Tibial nerve (tissue), 4 donors: ENCODE measurements at regions not wholly inside any gene's neighbourhood (a gene's known extent, or its start where the extent isn't known, plus 50 kb on each side); places are given as distances from the start of the nearest gene placed in this dataset.

Experiments used
- EP300 ChIP-seq, 2 donors: sonication (generic); formaldehyde crosslinking; IDR thresholded peaks; one replicate each; pipeline ENCODE4 v1.6.1; 2017; ENCODE audit warnings: antibody characterized with exemption in 2 of 2, mild to moderate bottlenecking in 1 of 2
- POLR2A ChIP-seq, 2 donors: fragments of 450-650 bp; IDR thresholded peaks; one replicate each; pipeline ENCODE4 v1.6.1; 2017; ENCODE audit warnings: antibody characterized with exemption in 2 of 2, mild to moderate bottlenecking in 2 of 2, moderate library complexity in 2 of 2
- TF ChIP-seq, protein P1 (sequence below), 5 experiments: fragments of 200-600 bp in 3 of 5; fragments of 450-650 bp in 2 of 5; sonication (generic) in 3 of 5; IDR thresholded peaks; one replicate each; pipeline ENCODE4 v1.5.1; 2016 to 2019; ENCODE audit warnings: antibody characterized with exemption in 5 of 5, mild to moderate bottlenecking in 3 of 5, moderate library complexity in 2 of 5

DNA sequence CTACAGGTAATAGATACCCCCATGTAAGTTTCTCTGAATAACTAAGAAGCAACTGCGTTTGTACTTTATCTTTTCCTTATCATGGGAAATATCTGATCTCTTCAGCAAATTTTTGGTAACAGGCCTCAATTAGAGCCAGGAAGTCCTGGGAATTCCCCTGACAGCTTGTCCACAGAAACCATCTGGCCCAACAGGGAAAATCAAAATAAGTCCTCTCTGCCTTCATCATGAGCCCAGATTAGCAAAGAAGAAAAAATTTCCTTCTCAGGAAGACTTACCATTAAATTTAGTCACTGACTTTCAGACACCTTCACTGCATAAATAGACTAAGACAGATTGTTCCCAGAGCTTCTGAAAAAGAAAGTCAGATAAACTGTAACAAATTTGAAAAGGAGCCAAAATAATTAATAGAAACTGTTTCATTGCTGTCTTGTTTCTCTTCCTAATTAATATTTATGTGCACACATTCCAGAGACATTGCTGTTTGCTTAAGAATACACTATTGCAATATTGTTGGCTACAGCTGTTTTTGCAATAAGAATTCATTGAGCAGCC is 278.1 kb upstream of the FAT3 start:
- TF ChIP-seq, protein P1, sequence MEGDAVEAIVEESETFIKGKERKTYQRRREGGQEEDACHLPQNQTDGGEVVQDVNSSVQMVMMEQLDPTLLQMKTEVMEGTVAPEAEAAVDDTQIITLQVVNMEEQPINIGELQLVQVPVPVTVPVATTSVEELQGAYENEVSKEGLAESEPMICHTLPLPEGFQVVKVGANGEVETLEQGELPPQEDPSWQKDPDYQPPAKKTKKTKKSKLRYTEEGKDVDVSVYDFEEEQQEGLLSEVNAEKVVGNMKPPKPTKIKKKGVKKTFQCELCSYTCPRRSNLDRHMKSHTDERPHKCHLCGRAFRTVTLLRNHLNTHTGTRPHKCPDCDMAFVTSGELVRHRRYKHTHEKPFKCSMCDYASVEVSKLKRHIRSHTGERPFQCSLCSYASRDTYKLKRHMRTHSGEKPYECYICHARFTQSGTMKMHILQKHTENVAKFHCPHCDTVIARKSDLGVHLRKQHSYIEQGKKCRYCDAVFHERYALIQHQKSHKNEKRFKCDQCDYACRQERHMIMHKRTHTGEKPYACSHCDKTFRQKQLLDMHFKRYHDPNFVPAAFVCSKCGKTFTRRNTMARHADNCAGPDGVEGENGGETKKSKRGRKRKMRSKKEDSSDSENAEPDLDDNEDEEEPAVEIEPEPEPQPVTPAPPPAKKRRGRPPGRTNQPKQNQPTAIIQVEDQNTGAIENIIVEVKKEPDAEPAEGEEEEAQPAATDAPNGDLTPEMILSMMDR (IDR thresholded peaks at IDR 0.05): no peak
- no peak for TF ChIP-seq EP300 (IDR thresholded peaks at IDR 0.05)
- no peak for TF ChIP-seq POLR2A (IDR thresholded peaks at IDR 0.05)
